ENCODE measurements at regions not wholly inside any gene's neighbourhood (a gene's known extent, or its start where the extent isn't known, plus 50 kb on each side); places are given as distances from the start of the nearest gene placed in this dataset.

- no peak for TF ChIP-seq POLR2AphosphoS5 (IDR thresholded peaks at IDR 0.05; ENCODE audit: low read depth, low read length)
- TF ChIP-seq POLR2A (IDR thresholded peaks at IDR 0.05; ENCODE audit: low read depth, low read length), result no peak
- TF ChIP-seq SPI1 (IDR thresholded peaks at IDR 0.05; ENCODE audit: low read depth, low read length), result no peak
- TF ChIP-seq TAF1 (IDR thresholded peaks at IDR 0.05; ENCODE audit: low read depth, low read length), result no peak
- no peak for TF ChIP-seq POU2F2 (IDR thresholded peaks at IDR 0.05; ENCODE audit: low read depth, low read length)
Observed at GRCh38 chr5:26239588-26239987, 798.8 kb downstream of the CDH9 start.
